ENCODE measurements at regions not wholly inside any gene's neighbourhood (a gene's known extent, or its start where the extent isn't known, plus 50 kb on each side); places are given as distances from the start of the nearest gene placed in this dataset.

DNA sequence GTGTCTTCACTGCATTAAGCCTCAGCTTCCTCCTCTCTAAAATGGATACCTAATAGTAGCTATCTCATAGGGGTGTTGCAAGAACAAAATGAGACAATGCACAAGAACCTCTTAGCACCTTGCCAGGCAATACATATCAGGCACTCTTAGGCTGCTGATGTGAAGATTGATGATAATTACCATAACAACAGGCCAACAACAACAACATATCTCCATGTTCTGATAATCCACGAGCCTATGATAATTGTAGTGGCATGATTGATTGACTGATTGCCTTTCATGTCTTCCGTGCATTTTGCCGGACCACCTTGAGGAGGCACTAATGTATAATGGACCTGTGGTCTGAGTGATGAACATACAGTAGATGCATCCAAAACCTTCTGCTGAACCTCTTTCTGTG, 50.7 kb upstream of the WSCD2 start:
- ChIA-PET CTCF (no interaction called here), POLR2A (ENCODE audit: low non-redundant PET) (no interaction called here)
- no peak for DNase-seq (ENCODE audit: low spot score)
- TF ChIP-seq, protein P1, sequence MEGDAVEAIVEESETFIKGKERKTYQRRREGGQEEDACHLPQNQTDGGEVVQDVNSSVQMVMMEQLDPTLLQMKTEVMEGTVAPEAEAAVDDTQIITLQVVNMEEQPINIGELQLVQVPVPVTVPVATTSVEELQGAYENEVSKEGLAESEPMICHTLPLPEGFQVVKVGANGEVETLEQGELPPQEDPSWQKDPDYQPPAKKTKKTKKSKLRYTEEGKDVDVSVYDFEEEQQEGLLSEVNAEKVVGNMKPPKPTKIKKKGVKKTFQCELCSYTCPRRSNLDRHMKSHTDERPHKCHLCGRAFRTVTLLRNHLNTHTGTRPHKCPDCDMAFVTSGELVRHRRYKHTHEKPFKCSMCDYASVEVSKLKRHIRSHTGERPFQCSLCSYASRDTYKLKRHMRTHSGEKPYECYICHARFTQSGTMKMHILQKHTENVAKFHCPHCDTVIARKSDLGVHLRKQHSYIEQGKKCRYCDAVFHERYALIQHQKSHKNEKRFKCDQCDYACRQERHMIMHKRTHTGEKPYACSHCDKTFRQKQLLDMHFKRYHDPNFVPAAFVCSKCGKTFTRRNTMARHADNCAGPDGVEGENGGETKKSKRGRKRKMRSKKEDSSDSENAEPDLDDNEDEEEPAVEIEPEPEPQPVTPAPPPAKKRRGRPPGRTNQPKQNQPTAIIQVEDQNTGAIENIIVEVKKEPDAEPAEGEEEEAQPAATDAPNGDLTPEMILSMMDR (conservative IDR thresholded peaks at IDR 0.05; ENCODE audit: low read depth): no peak
- H3K27ac ChIP-seq: no peak overlapping the region

All from RWPE1 (cell line).